H1 (cell line): ENCODE measurements at regions not wholly inside any gene's neighbourhood (a gene's known extent, or its start where the extent isn't known, plus 50 kb on each side); places are given as distances from the start of the nearest gene placed in this dataset.

Experiments
- CHD1 ChIP-seq: IDR thresholded peaks from 2 replicates; pipeline ENCODE4 v1.6.1; 2012; ENCODE audit warnings: low read depth, low read length, improper control_type of control experiment
- CREB1 ChIP-seq: IDR thresholded peaks from 2 replicates; pipeline ENCODE4 v1.6.1; 2012; ENCODE audit warnings: inconsistent platforms
- EZH2 ChIP-seq: fragments of 200-600 bp; sonication (generic); IDR thresholded peaks from 2 replicates; pipeline ENCODE4 v1.7.1; 2012; ENCODE audit warnings: low read depth, mild to moderate bottlenecking, moderate library complexity, low read length, inconsistent platforms; ENCODE audit not compliant: severe bottlenecking
- HDAC2 ChIP-seq, 2 experiments: fragments of 300-600 bp in 1 of 2; sonication (generic) in 1 of 2; IDR thresholded peaks; 2 replicates each; pipeline ENCODE4 v1.6.1; 2011 to 2012; ENCODE audit warnings: low read depth in 2 of 2, low read length in 2 of 2, mild to moderate bottlenecking in 2 of 2, moderate library complexity in 2 of 2, borderline replicate concordance in 1 of 2, inconsistent platforms in 1 of 2
- JUN ChIP-seq: IDR thresholded peaks from 2 replicates; pipeline ENCODE4 v1.6.1; 2011; ENCODE audit warnings: low read depth, mild to moderate bottlenecking, improper control_type of control experiment, low read length
- PHF8 ChIP-seq: fragments of 200-600 bp; sonication (generic); conservative IDR thresholded peaks from 2 replicates; pipeline ENCODE4 v1.7.1; 2012; ENCODE audit warnings: low read depth, mild to moderate bottlenecking, inconsistent platforms, low read length, moderate library complexity
- POLR2A ChIP-seq, 2 experiments: IDR thresholded peaks; 1 replicate in 1 of 2; 2 replicates in 1 of 2; pipeline ENCODE4 v1.6.1; 2011; ENCODE audit warnings: low read depth in 2 of 2, low read length in 2 of 2, mild to moderate bottlenecking in 2 of 2; ENCODE audit errors: control extremely low read depth in 1 of 2
- POLR2AphosphoS5 ChIP-seq: IDR thresholded peaks from 2 replicates; pipeline ENCODE4 v1.6.1; 2011; ENCODE audit warnings: low read depth, low read length
- TAF1 ChIP-seq: IDR thresholded peaks from 2 replicates; pipeline ENCODE4 v1.6.1; 2011; ENCODE audit warnings: mild to moderate bottlenecking, low read depth, low read length
- TBP ChIP-seq: IDR thresholded peaks from 2 replicates; pipeline ENCODE4 v1.6.1; 2011; ENCODE audit warnings: low read depth, low read length, improper control_type of control experiment
- YY1 ChIP-seq: IDR thresholded peaks from 2 replicates; pipeline ENCODE4 v1.6.1; 2011; ENCODE audit warnings: low read depth, mild to moderate bottlenecking, low read length
- TF ChIP-seq, protein P1 (sequence below), 3 experiments: IDR thresholded peaks; 1 replicate in 2 of 3; 2 replicates in 1 of 3; pipeline versions ENCODE4 v1.5.1 to v1.6.1; 2011; ENCODE audit warnings: low read length in 3 of 3, mild to moderate bottlenecking in 3 of 3, inconsistent platforms in 2 of 3, low read depth in 1 of 3, moderate library complexity in 1 of 3; ENCODE audit not compliant: insufficient read depth in 1 of 3; ENCODE audit errors: control extremely low read depth in 1 of 3

DNA sequence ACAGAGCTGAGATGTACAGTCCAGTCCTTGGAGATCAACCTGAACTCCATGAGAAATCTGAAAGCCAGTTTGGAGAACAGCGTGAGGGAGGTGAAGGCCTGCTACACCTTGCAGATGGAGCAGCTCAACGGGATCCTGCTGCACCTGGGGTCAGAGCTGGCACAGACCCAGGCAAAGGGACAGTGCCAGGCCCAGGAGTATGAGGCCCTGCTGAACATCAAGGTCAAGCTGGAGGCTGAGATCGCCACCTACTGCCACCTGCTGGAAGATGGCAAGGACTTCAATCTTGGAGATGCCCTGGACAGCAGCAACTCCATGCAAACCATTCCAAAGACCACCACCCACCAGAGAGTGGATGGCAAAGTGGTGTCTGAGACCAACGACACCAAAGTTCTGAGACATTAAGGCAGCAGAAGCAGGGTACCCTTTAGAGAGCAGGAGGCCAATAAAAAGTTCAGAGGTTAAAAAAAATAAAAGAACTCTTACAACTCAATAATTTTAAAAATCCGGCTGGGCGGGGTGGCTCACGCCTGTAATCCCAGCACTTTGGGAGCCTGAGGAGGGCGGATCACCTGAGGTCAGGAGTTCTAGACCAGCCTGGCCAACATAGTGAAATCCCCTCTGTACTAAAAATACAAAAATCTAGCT, 69.9 kb upstream of the RTL6 start:
- TF ChIP-seq, protein P1, sequence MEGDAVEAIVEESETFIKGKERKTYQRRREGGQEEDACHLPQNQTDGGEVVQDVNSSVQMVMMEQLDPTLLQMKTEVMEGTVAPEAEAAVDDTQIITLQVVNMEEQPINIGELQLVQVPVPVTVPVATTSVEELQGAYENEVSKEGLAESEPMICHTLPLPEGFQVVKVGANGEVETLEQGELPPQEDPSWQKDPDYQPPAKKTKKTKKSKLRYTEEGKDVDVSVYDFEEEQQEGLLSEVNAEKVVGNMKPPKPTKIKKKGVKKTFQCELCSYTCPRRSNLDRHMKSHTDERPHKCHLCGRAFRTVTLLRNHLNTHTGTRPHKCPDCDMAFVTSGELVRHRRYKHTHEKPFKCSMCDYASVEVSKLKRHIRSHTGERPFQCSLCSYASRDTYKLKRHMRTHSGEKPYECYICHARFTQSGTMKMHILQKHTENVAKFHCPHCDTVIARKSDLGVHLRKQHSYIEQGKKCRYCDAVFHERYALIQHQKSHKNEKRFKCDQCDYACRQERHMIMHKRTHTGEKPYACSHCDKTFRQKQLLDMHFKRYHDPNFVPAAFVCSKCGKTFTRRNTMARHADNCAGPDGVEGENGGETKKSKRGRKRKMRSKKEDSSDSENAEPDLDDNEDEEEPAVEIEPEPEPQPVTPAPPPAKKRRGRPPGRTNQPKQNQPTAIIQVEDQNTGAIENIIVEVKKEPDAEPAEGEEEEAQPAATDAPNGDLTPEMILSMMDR (IDR thresholded peaks at IDR 0.05; ENCODE audit: control extremely low read depth in 1 of 3, insufficient read depth in 1 of 3, low read depth in 1 of 3, low read length in 3 of 3), result peak; percentile 47 to 76 (median 59); a peak in 3 of 4 replicates
- TF ChIP-seq PHF8 (no peak), HDAC2 (IDR thresholded peaks at IDR 0.05; ENCODE audit: borderline replicate concordance in 1 of 2, low read depth in 2 of 2, low read length in 2 of 2) (no peak), POLR2AphosphoS5 (no peak), EZH2 (no peak), CREB1 (no peak), POLR2A (IDR thresholded peaks at IDR 0.05; ENCODE audit: control extremely low read depth in 1 of 2, low read depth in 2 of 2, low read length in 2 of 2) (no peak), TBP (no peak), TAF1 (no peak), YY1 (no peak), JUN (no peak), CHD1 (no peak)
